H9 (cell line): ENCODE measurements at regions not wholly inside any gene's neighbourhood (a gene's known extent, or its start where the extent isn't known, plus 50 kb on each side); places are given as distances from the start of the nearest gene placed in this dataset.

Source experiments
- DNase-seq: peaks from one replicate; pipeline ENCODE4 v3.0.0-alpha.2; 2017
- H2AFZ ChIP-seq: one replicate; pipeline ENCODE4 v1.6.1; 2013; ENCODE audit warnings: mild to moderate bottlenecking, low read length, control low read depth, moderate library complexity
- H2AK5ac ChIP-seq: 2 replicates; pipeline ENCODE4 v1.6.1; 2013; ENCODE audit warnings: low read length, control low read depth, mixed read lengths; ENCODE audit not compliant: insufficient read length
- H2BK120ac ChIP-seq: one replicate; pipeline ENCODE4 v1.6.1; 2013; ENCODE audit warnings: low read depth, mild to moderate bottlenecking, low read length, control low read depth, inconsistent platforms; ENCODE audit not compliant: poor library complexity, severe bottlenecking
- H2BK12ac ChIP-seq: 2 replicates; pipeline ENCODE4 v1.6.1; 2013; ENCODE audit warnings: low read length, control low read depth, mixed read lengths, low read depth; ENCODE audit not compliant: insufficient read length
- H2BK15ac ChIP-seq: 2 replicates; pipeline ENCODE4 v1.6.1; 2013; ENCODE audit warnings: low read depth, low read length, control low read depth
- H2BK20ac ChIP-seq: one replicate; pipeline ENCODE4 v1.6.1; 2013; ENCODE audit warnings: low read depth, mild to moderate bottlenecking, low read length, control low read depth, inconsistent platforms; ENCODE audit not compliant: poor library complexity, severe bottlenecking
- H2BK5ac ChIP-seq: 2 replicates; pipeline ENCODE4 v1.6.1; 2013; ENCODE audit warnings: low read length, control low read depth, mixed read lengths; ENCODE audit not compliant: insufficient read length
- H3K14ac ChIP-seq: 2 replicates; pipeline ENCODE4 v1.6.1; 2013; ENCODE audit warnings: low read length, control low read depth; ENCODE audit not compliant: insufficient read depth
- H3K18ac ChIP-seq: 2 replicates; pipeline ENCODE4 v1.6.1; 2013; ENCODE audit warnings: low read depth, mild to moderate bottlenecking, mixed read lengths, low read length, control low read depth; ENCODE audit not compliant: insufficient read length
- H3K23ac ChIP-seq: 2 replicates; pipeline ENCODE4 v1.6.1; 2013; ENCODE audit warnings: low read length, control low read depth, mixed read lengths, low read depth; ENCODE audit not compliant: insufficient read length
- H3K23me2 ChIP-seq: 2 replicates; pipeline ENCODE4 v1.6.1; 2013; ENCODE audit warnings: low read depth, mild to moderate bottlenecking, mixed read lengths, low read length, control low read depth; ENCODE audit not compliant: insufficient read length, poor library complexity, severe bottlenecking
- H3K27ac ChIP-seq: 2 replicates; pipeline ENCODE4 v1.5.1; 2013; ENCODE audit warnings: low read length, control low read depth, mixed read lengths, low read depth; ENCODE audit not compliant: insufficient read length
- H3K27me3 ChIP-seq: 2 replicates; pipeline ENCODE4 v1.6.1; 2013; ENCODE audit warnings: low read length, control low read depth, inconsistent platforms; ENCODE audit not compliant: insufficient read depth
- H3K4ac ChIP-seq: 2 replicates; pipeline ENCODE4 v1.6.1; 2013; ENCODE audit warnings: low read depth, mild to moderate bottlenecking, control low read depth, inconsistent platforms, low read length, moderate library complexity
- H3K4me1 ChIP-seq: 2 replicates; pipeline ENCODE4 v1.6.1; 2013; ENCODE audit warnings: low read length, control low read depth, inconsistent platforms; ENCODE audit not compliant: insufficient read depth
- H3K4me2 ChIP-seq: 2 replicates; pipeline ENCODE4 v1.6.1; 2013; ENCODE audit warnings: low read length, control low read depth, mixed read lengths; ENCODE audit not compliant: insufficient read length, insufficient read depth
- H3K56ac ChIP-seq: 2 replicates; pipeline ENCODE4 v1.6.1; 2013; ENCODE audit warnings: low read depth, mild to moderate bottlenecking, mixed read lengths, low read length, control low read depth; ENCODE audit not compliant: insufficient read length
- H3K79me1 ChIP-seq: 2 replicates; pipeline ENCODE4 v1.6.1; 2013; ENCODE audit warnings: low read depth, mild to moderate bottlenecking, moderate library complexity, low read length, control low read depth, inconsistent platforms; ENCODE audit not compliant: insufficient read depth, poor library complexity, severe bottlenecking
- H3K79me2 ChIP-seq: 2 replicates; pipeline ENCODE4 v1.6.1; 2013; ENCODE audit warnings: low read length, control low read depth, inconsistent platforms; ENCODE audit not compliant: insufficient read depth
- H3K9ac ChIP-seq: 2 replicates; pipeline ENCODE4 v1.6.1; 2013; ENCODE audit warnings: low read length, control low read depth, mixed read lengths; ENCODE audit not compliant: insufficient read length; ENCODE audit errors: extremely low read depth
- H3K9me3 ChIP-seq: one replicate; pipeline ENCODE4 v1.6.1; 2013; ENCODE audit warnings: low read depth, low read length, inconsistent platforms; ENCODE audit not compliant: control insufficient read depth
- H3T11ph ChIP-seq: one replicate; pipeline ENCODE4 v1.6.1; 2013; ENCODE audit warnings: mild to moderate bottlenecking, low read length, control low read depth, inconsistent platforms
- H4K20me1 ChIP-seq: one replicate; pipeline ENCODE4 v1.6.1; 2013; ENCODE audit not compliant: control insufficient read depth, insufficient read length, insufficient read depth
- H4K5ac ChIP-seq: 2 replicates; pipeline ENCODE4 v1.6.1; 2013; ENCODE audit warnings: low read depth, mild to moderate bottlenecking, mixed read lengths, low read length, control low read depth; ENCODE audit not compliant: insufficient read length
- H4K8ac ChIP-seq: replicated peaks from 2 replicates; pipeline ENCODE4 v1.6.1; 2013; ENCODE audit warnings: low read length, control low read depth, mixed read lengths, low read depth; ENCODE audit not compliant: insufficient read length
- H4K91ac ChIP-seq: 2 replicates; pipeline ENCODE4 v1.6.1; 2013; ENCODE audit warnings: low read depth, mild to moderate bottlenecking, moderate library complexity, mixed read lengths, low read length, control low read depth; ENCODE audit not compliant: insufficient read length
- H3K27ac Mint-ChIP-seq, 3 experiments: 2 replicates in 2 of 3; 3 replicates in 1 of 3; pipeline ENCODE4 v1.8.0; 2020 to 2021; ENCODE audit warnings: mixed read lengths in 3 of 3, mild to moderate bottlenecking in 1 of 3, moderate library complexity in 1 of 3
- H3K27me3 Mint-ChIP-seq: 2 replicates; pipeline ENCODE4 v1.8.0; 2021; ENCODE audit warnings: low read depth, mild to moderate bottlenecking, moderate library complexity, mixed read lengths
- H3K36me3 Mint-ChIP-seq, 3 experiments: 2 replicates in 2 of 3; 3 replicates in 1 of 3; pipeline ENCODE4 v1.8.0; 2020 to 2021; ENCODE audit warnings: low read depth in 3 of 3, mixed read lengths in 3 of 3; ENCODE audit not compliant: insufficient read depth in 1 of 3
- H3K4me1 Mint-ChIP-seq, 2 experiments: 2 replicates each; pipeline ENCODE4 v1.8.0; 2020; ENCODE audit warnings: mixed read lengths in 2 of 2
- H3K4me3 Mint-ChIP-seq, 2 experiments: 2 replicates in 1 of 2; 3 replicates in 1 of 2; pipeline ENCODE4 v1.8.0; 2020 to 2021; ENCODE audit warnings: mild to moderate bottlenecking in 2 of 2, mixed read lengths in 2 of 2, moderate library complexity in 1 of 2
- H3K9me3 Mint-ChIP-seq, 2 experiments: 2 replicates in 1 of 2; 3 replicates in 1 of 2; pipeline ENCODE4 v1.8.0; 2020; ENCODE audit warnings: mild to moderate bottlenecking in 2 of 2, mixed read lengths in 2 of 2, moderate library complexity in 1 of 2
- WGBS: extraction: QIAGEN DNeasy Blood & Tissue Kit; methylation state at CpG from one replicate; pipeline ENCODE4 v1.1.7; 2013; ENCODE audit warnings: missing lambda C conversion rate, low lambda C conversion rate, mixed read lengths; ENCODE audit not compliant: insufficient read length; ENCODE audit errors: extremely low coverage; 5-methylcytosine and 5-hydroxymethylcytosine counted together
- TF ChIP-seq, protein P1 (sequence below): fragments of 200-600 bp; sonication (generic); conservative IDR thresholded peaks from 3 replicates; pipeline ENCODE4 v1.8.0; 2021; ENCODE audit warnings: antibody characterized with exemption, mild to moderate bottlenecking

DNA sequence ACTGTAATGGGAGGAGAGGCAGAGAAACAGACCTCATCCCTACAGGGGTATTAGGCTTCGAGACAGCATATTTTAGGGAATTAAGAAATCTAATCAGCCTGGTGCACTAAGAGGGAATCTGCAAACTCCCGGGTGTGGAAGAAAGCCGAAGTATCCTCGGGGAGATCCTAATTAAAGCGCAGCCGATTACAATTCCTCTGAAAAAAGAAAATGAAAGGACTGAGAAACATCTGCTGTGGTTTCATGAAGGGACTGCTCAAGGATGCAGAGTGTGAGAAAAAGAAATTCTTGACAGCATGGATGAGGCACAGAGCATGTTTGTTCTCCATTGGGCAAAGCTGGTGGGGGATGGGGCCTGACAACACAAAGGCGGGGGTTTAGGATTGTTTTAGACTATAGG is 290.0 kb upstream of the LARGE1 start:
- no peak overlapping the region for H3K9ac ChIP-seq
- WGBS = no CpG with 5 or more reads among the region's 7 CpGs
- Mint-ChIP-seq H3K4me3 (no peak overlapping the region), H3K27me3 (peaks cover 11% of the 10 kb centered on the region), H3K27ac (no peak overlapping the region), H3K9me3 (peaks cover 12 to 16% of the 10 kb centered on the region in 2 experiments), H3K4me1 (peaks cover 4 to 5% of the 10 kb centered on the region in 2 experiments; a peak in 3 of 4 replicates), H3K36me3 (peaks cover 0 to 13% (median 0%) of the 10 kb centered on the region in 3 experiments; a peak in 3 of 7 replicates)
- no peak overlapping the region for H3K14ac ChIP-seq
- no peak overlapping the region for H3K4me2 ChIP-seq
- H3K9me3 ChIP-seq = no peaks in the 10 kb centered on the region
- DNase-seq = no peak
- no peaks in the 10 kb centered on the region for H3K4me1 ChIP-seq
- H3K79me1 ChIP-seq = no peaks in the 10 kb centered on the region
- no peak overlapping the region for H2BK120ac ChIP-seq
- no peaks in the 10 kb centered on the region for H3K79me2 ChIP-seq
- no peak overlapping the region for H3K27ac ChIP-seq
- no peak overlapping the region for H2AK5ac ChIP-seq
- no peak overlapping the region for H3T11ph ChIP-seq
- no peak overlapping the region for H3K56ac ChIP-seq
- H3K23me2 ChIP-seq = no peaks in the 10 kb centered on the region
- H2BK5ac ChIP-seq = no peak overlapping the region
- no peak overlapping the region for H2BK12ac ChIP-seq
- H3K23ac ChIP-seq = no peak overlapping the region
- no peak overlapping the region for H2AFZ ChIP-seq
- no peaks in the 10 kb centered on the region for H4K20me1 ChIP-seq
- H3K27me3 ChIP-seq = no peaks in the 10 kb centered on the region
- H4K91ac ChIP-seq = no peak overlapping the region
- no peak overlapping the region for H3K4ac ChIP-seq
- H2BK20ac ChIP-seq = no peak overlapping the region
- H4K5ac ChIP-seq = no peak overlapping the region
- H4K8ac ChIP-seq = no peak overlapping the region
- TF ChIP-seq, protein P1, sequence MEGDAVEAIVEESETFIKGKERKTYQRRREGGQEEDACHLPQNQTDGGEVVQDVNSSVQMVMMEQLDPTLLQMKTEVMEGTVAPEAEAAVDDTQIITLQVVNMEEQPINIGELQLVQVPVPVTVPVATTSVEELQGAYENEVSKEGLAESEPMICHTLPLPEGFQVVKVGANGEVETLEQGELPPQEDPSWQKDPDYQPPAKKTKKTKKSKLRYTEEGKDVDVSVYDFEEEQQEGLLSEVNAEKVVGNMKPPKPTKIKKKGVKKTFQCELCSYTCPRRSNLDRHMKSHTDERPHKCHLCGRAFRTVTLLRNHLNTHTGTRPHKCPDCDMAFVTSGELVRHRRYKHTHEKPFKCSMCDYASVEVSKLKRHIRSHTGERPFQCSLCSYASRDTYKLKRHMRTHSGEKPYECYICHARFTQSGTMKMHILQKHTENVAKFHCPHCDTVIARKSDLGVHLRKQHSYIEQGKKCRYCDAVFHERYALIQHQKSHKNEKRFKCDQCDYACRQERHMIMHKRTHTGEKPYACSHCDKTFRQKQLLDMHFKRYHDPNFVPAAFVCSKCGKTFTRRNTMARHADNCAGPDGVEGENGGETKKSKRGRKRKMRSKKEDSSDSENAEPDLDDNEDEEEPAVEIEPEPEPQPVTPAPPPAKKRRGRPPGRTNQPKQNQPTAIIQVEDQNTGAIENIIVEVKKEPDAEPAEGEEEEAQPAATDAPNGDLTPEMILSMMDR = no peak
- no peak overlapping the region for H2BK15ac ChIP-seq
- H3K18ac ChIP-seq = no peak overlapping the region
